ENCODE measurements at regions not wholly inside any gene's neighbourhood (a gene's known extent, or its start where the extent isn't known, plus 50 kb on each side); places are given as distances from the start of the nearest gene placed in this dataset.
A peak's percentile ranks its signal among the peaks of the same experiment; 100 is the strongest.

DNA sequence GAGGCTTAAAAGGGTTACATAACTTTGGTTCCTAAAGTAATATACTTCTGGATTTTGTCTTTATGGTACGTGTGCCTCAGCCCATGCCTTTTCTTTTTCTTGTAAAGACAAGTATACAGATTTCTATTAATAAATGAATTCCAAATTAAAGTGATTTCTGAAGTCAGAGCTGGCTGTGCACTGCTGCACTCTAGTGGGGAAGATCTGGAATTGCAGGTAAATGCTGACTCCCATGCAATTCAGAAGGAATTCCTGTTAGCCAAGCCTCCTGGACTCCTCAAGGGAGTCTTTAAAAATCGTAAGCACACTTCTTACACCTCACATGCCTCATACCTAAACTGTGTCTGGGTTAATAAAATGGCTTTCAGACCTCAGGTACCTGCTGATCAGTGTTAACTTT, 118.4 kb upstream of the SLC7A1 start:
- TF ChIP-seq, protein P1, sequence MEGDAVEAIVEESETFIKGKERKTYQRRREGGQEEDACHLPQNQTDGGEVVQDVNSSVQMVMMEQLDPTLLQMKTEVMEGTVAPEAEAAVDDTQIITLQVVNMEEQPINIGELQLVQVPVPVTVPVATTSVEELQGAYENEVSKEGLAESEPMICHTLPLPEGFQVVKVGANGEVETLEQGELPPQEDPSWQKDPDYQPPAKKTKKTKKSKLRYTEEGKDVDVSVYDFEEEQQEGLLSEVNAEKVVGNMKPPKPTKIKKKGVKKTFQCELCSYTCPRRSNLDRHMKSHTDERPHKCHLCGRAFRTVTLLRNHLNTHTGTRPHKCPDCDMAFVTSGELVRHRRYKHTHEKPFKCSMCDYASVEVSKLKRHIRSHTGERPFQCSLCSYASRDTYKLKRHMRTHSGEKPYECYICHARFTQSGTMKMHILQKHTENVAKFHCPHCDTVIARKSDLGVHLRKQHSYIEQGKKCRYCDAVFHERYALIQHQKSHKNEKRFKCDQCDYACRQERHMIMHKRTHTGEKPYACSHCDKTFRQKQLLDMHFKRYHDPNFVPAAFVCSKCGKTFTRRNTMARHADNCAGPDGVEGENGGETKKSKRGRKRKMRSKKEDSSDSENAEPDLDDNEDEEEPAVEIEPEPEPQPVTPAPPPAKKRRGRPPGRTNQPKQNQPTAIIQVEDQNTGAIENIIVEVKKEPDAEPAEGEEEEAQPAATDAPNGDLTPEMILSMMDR (IDR thresholded peaks at IDR 0.05): peak in 5 of 6 experiments; percentile 47 to 85 (median 56)
- TF ChIP-seq POLR2A (IDR thresholded peaks at IDR 0.05): no peak
- no peak overlapping the region for H3K4me3 ChIP-seq
- H3K36me3 ChIP-seq: no peaks in the 10 kb centered on the region
- H3K27me3 ChIP-seq: peaks cover 0 to 18% (median 0%) of the 10 kb centered on the region in 4 donors
- 29 to 48% methylated on average over 2 of the region's 2 CpGs for WGBS, 2 donors
- intact Hi-C loops (cut with DNase I): no loop called here
- DNase-seq: no peak
- H3K27ac ChIP-seq: no peak overlapping the region
- peaks cover 0 to 12% (median 0%) of the 10 kb centered on the region in 3 donors for H3K4me1 ChIP-seq
- peaks cover 0 to 8% (median 0%) of the 10 kb centered on the region in 3 donors for H3K9me3 ChIP-seq

- intact Hi-C loops (cut with DNase I): no loop called here
- TF ChIP-seq POLR2A (IDR thresholded peaks at IDR 0.05): no peak
- TF ChIP-seq, protein P1 (IDR thresholded peaks at IDR 0.05): no peak
- 62 to 89% methylated on average over 4 of the region's 4 CpGs for WGBS, 2 donors
These were observed 116.3 kb upstream of the SLC7A1 start for GRCh38 chr13:29711776-29712175.

GRCh38 chr13:29710511-29710910, 115.0 kb upstream of the SLC7A1 start:
- 86 to 94% methylated on average over 1 of the region's 1 CpG for WGBS, 2 donors
- intact Hi-C loops (cut with DNase I): no loop called here
- H3K4me3 ChIP-seq: no peak overlapping the region
- H3K27me3 ChIP-seq: peaks cover 0 to 18% (median 0%) of the 10 kb centered on the region in 4 donors
- H3K9me3 ChIP-seq: peaks cover 0 to 8% (median 0%) of the 10 kb centered on the region in 3 donors
- no peak for TF ChIP-seq POLR2A (IDR thresholded peaks at IDR 0.05)
- TF ChIP-seq, protein P1 (IDR thresholded peaks at IDR 0.05): no peak
- no peaks in the 10 kb centered on the region for H3K36me3 ChIP-seq
- no peak for DNase-seq
- peaks cover 0 to 36% (median 0%) of the 10 kb centered on the region in 3 donors for H3K4me1 ChIP-seq
- no peak overlapping the region for H3K27ac ChIP-seq

More at GRCh38 chr13:29711776-29712175, 116.3 kb upstream of the SLC7A1 start:
- Histone ChIP-seq H3K4me1 (peaks cover 0 to 26% (median 0%) of the 10 kb centered on the region in 3 donors), H3K4me3 (no peak overlapping the region), H3K36me3 (no peaks in the 10 kb centered on the region), H3K27me3 (peaks cover 0 to 18% (median 0%) of the 10 kb centered on the region in 4 donors), H3K9me3 (peaks cover 0 to 8% (median 0%) of the 10 kb centered on the region in 3 donors), H3K27ac (no peak overlapping the region)
- DNase-seq: no peak

GRCh38 chr13:29709407-29710069, 114.0 kb upstream of the SLC7A1 start:
- peaks cover 0 to 8% (median 0%) of the 10 kb centered on the region in 3 donors for H3K9me3 ChIP-seq
- no peak overlapping the region for H3K4me3 ChIP-seq
- H3K27ac ChIP-seq: no peak overlapping the region
- H3K4me1 ChIP-seq: peaks cover 3 to 46% (median 6%) of the 10 kb centered on the region in 3 donors
- no peak for DNase-seq
- peaks cover 0 to 12% (median 0%) of the 10 kb centered on the region in 4 donors for H3K27me3 ChIP-seq
- no peaks in the 10 kb centered on the region for H3K36me3 ChIP-seq
- intact Hi-C loops (cut with DNase I): loop anchor here (5.0 kb wide), 1 partner anchor 202 kb away; no protein-coding TSS in a partner anchor
- TF ChIP-seq POLR2A (IDR thresholded peaks at IDR 0.05): no peak
- TF ChIP-seq, protein P1 (IDR thresholded peaks at IDR 0.05): no peak
- 37 to 48% methylated on average over 14 of the region's 14 CpGs for WGBS, 2 donors

- peaks cover 0 to 10% (median 0%) of the 10 kb centered on the region in 4 donors for H3K27me3 ChIP-seq
- intact Hi-C loops (cut with DNase I): loop anchor here (5.0 kb wide), 1 partner anchor 201 kb away; no protein-coding TSS in a partner anchor
- no peaks in the 10 kb centered on the region for H3K9me3 ChIP-seq
- H3K36me3 ChIP-seq: no peaks in the 10 kb centered on the region
- peaks cover 6 to 61% (median 13%) of the 10 kb centered on the region in 3 donors for H3K4me1 ChIP-seq
- H3K27ac ChIP-seq: no peak overlapping the region
- TF ChIP-seq, protein P1 (IDR thresholded peaks at IDR 0.05): peak; percentile 22 to 83 (median 64)
- TF ChIP-seq POLR2A (IDR thresholded peaks at IDR 0.05): no peak
- no peak overlapping the region for H3K4me3 ChIP-seq
- 60 to 88% methylated on average over 3 to 4 of the region's 7 CpGs for WGBS, 2 donors
- DNase-seq: no peak
These were observed 112.5 kb upstream of the SLC7A1 start for GRCh38 chr13:29707876-29708543.
